IPS DF 4.7 (cell line): ENCODE measurements at regions not wholly inside any gene's neighbourhood (a gene's known extent, or its start where the extent isn't known, plus 50 kb on each side); places are given as distances from the start of the nearest gene placed in this dataset.
"Not testable (repeated sequence)": the region's sequence is repeated elsewhere in the genome, so short reads cannot be mapped to it uniquely, and the experiment has no call there.

ENCODE experiments used
- DNase-seq: peaks from one replicate; pipeline ENCODE4 v3.0.0-alpha.2; 2013; ENCODE audit warnings: low spot score; ENCODE audit errors: extremely low read depth

DNA sequence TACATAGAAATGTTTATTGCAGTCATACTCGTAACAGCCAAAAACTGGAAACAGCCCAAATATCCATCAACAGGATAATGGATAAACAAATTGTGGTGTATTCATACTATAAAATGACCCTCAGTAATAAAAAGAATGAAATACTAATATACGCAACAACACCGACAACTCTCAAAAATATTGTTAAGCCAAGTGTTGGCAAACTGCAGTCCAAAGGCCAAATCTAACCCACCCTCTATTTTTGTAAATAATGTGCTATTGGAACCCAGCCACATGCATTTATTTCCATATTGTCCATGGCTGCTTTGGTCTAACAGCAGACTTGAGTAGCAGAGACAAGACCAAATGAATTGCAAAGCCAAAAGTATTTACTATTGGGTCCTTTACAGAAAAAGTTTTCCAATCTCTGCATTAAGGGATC lies 151.0 kb downstream of the MREG start:
- DNase-seq: no peak

DNA sequence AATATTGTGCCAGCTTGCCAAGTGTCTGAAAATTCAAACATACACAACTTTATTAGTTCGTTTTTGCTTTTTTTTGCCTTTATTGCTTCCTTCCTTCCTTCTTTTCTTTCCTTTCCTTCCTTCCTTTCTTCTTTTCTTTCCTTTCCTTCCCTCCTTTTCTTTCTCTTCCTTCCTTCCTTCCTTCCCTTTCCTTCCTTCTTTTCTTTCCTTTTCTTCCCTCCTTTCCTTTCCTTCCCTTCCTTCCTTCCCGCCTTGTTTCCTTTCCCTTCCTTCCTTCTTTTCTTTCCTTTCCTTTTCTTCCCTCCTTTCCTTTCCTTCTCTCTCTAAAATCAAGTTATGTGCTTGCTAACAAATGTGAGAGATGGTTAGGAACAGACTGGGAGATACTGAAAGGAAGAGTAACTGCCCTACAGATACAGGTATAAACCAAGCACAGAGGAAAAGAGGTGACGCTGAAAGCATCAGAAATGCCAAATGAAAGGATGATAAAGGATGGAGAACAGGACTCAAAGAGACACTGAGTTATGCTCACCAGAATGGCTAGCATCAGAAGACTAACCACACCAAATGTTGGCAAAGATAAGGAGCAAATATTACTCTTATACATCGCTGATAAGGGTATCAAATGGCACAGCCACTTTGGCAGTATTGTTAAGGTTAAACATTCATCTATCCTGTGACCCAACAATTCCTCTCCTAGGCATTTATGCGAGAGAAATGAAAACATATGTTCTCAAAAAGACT lies 151.6 kb downstream of the MREG start:
- DNase-seq: no peak

DNA sequence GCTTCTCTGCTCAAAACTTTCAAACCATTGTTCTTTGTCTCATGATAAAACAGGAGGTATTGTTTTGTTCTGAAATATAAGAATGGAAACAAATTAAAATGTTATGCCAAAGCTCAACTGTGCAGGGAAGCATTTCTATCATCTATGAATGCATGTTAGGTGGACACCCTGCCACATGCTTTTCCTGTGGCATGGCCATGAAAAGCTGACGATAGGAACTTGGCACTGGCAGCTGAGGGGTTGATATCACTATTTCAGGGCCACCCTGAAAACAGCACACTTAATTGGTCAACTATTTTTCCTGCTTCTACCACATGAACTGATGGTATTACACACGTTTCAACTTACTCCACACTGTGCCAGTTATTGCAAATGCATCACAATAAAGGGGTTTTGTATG lies 157.3 kb downstream of the MREG start:
- DNase-seq: no peak

DNA sequence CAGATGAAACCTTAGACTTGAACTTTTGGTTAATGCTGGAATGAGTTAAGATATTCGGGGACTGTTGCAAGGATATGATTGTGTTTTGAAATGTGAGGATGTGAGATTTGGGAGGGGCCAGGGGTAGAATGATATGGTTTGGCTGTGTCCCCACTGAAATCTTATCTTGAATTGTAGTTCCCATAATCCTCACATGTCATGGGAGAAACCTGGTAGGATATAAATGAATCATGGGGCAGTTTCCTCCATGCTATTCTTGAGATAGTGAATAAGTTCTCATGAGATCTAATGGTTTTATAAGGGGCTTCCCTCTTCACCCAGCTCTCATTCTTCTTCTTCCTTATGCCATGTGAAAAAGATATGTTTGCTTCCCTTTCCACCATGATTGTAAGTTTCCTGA lies 158.0 kb downstream of the MREG start:
- DNase-seq: not testable (repeated sequence)

DNA sequence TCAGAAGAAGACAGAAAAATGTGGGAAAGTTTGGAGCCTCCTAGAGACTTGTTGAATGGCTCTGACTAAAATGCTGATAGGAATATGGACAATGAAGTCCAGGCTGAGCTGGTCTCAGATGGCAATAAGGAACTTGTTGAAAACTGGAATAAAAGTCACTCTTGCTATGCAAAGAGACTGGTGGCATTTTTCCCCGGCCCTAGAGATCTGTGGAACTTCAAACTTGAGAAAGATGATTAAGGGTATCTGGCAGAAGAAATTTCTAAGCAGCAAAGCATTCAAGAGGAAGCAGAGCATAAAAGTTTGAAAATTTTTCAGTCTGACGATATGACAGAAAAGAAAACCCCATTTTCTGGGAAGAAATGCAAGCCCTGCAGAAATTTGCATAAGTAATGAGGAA lies 159.3 kb downstream of the MREG start:
- no peak for DNase-seq

DNA sequence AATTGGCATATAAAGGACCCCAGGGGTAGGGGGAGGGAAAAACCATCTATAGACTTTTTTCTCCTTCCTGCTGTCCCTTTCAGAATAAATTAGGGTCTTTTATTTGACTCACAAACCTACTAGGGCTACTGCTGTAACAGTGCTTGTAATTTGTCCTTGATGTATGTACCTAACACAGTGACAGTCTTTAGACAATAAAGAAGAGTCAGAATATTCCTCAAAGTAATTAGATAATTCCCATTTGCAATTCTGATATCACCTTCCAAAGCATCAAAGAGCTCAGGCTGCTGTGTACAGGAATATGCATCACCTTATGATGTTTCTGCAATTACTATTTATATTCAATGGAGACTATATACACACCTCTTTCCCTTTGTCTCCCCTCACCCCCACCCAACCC lies 161.7 kb downstream of the MREG start:
- no peak for DNase-seq

DNA sequence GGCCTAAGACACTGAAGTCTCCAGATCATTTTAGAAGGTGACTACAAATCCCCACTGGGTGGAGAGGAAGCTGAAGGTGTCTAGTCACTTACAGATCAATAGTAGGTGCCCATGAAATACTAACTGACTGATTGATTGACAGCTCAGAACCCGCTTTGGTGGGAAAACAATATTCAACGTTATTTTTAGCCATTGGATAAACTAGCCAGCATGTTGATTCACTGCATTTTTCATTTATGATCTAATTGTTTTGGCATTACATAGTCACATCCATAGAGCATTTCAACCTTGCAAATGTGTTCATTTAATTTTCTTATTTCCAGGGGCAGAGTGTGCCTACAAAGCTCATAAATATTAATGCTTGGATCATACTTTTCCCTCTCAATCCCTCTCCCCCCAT lies 162.3 kb downstream of the MREG start:
- no peak for DNase-seq

DNA sequence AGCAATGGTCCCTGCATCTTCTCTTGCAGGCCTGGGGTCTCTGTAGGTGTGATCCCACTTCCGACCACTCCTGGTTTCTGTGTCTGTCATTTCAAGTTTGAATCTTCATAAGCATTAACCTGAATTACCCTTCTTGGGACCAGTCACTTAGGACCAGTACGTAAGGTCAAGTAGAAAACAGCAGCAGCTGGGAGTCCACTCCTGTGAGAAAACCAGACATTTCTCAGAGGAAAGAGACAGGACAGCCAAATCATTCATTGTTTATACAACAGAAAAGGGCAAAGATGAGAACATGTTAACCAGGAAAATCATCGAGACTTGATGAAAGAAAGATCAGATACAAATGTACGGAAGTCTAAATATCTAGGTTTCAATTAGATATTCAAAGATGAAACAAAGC lies 163.0 kb downstream of the MREG start:
- no peak for DNase-seq

DNA sequence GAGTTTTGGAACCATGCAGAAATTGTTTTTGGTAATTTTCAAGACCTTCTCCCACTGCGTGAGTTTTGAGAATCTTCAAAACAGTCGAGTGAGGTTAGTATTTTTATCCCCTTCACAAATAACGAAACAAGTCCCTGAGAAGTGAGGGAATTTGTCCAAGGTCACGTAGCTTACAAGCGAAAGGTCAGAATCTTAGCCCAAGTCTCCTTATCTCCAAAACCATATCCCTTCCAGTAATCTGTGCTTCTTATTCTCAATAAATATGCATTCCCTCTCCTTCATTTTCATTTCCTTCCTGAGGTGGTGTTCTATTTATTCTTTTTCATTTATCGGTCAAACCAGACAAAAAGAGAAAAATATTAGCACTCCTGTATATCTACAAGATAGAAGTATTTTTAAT lies 163.6 kb downstream of the MREG start:
- no peak for DNase-seq

DNA sequence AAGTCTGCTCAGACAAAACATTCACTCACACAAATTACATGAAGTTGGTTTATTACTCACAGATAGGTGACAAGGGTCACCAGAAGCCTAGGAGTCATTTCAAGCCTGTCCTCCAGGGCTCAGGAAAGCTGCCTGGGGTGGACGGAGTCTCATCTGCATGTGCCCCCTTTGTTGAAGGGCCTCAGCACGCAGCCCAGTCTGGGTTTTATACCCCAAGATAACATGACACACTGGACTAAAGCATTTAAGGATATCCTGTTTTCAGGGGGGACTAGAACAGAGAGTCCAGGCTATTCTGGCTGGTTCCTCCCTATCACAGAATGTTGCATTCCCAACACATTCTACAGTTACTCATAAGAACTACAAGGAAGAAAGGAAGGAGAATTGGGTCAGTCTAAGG lies 164.7 kb downstream of the MREG start:
- DNase-seq: no peak

DNA sequence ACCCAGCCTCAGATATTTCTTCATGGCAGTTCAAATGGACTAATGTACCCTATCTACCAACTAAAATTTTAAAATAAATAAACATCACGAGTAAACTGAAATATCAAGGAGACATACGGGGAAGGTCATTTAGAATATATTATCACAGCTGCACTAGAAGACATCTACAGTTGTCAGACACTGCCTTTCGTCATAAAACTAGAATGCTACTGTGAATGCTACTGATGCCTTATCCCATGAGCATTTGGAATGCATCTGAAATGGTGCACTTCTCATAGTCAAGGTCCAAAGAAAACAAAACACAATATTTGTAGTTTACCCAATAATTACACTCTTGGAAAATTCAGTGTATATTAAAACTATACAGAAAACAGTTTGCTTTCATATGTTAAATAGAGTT lies 165.2 kb downstream of the MREG start:
- no peak for DNase-seq

DNA sequence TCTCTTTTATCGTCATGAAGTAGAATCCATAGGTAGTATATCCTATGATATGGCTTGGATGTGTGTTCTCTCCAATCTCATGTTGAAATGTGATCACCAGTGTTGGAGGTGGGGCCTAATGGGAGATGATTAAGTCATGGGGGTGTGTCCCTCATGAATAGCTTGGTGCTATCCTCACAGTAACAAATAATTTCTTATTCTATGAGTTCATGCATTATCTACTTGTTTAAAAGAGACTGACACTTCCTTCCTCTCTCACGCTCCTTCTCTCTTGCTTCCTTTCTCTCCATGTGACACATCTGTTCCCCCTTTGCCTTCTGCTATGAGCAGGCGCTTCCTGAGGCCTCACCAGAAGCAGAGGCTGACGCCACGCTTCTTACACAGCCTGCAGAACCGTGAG lies 165.6 kb downstream of the MREG start:
- no peak for DNase-seq

DNA sequence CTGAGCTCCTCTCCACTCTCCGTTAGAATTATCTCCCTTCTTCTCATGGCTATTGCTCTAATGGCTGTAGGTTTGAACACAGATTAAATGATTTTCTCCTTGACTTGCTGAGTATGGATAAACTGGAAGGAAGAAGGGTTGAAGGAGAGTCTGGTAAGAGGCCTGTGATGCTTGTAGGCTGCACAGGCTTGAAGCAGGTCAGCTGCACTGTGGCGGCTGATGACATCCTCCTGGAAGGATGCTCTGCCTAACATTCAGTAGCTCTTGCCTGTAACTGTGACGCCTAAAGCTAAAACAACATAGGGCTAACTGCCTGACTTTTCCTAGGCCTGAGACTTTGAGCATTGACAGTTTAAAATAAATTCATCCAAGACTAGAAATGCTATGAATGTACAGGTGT lies 166.3 kb downstream of the MREG start:
- DNase-seq: no peak

DNA sequence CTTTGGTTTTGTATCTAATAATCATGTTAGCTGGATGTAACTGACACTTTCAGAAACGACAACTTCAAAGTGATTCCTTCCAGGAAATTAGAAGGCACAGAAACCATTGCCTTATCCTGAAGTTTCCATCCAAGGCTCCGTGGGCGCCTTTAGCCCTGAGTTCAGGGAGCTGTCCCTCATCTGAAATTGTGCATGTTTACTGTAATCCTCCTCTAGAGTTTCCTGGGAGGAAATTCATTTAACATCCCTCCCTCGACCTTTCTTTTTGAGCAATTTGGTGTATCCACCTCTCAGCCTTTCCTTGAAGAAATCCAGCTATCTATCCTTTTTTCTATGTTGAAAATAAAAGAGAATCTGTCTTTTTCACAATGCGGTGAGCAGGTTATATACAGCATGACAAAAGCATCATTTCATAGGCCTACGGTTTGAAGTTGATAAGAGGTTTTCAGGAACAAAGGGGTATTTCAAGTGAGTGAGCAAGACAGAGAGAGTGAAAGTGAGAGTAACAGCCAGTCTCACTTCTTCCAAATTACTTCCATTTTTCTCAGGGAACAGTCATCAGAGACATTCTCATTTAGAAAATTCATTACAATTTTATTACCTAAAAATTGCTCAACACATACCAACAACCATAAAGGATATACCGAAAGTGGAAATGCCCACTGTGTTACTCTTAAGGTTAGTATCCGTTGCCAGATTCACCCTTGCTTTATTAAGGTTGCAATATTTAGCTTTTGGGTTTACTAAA lies 167.3 kb downstream of the MREG start:
- no peak for DNase-seq

DNA sequence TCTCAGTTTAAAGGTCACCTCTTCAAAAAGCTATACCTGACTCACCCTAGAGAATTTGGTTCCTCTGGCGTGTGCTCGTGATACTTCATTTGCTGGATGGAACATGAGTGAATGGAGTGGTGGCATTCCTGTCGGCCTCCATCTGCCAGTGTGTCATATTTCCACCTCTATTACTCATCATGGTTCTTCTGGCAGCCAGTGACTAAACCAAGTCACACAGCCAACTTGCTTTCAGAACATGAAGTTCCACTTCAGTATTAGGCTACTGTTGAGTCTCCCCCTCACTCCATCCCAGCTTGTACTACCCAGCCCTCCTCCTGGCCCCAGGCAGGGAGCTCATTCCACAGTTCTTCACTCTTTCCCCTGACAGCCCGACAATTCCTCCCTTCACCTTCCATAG lies 169.8 kb downstream of the MREG start:
- DNase-seq: no peak

DNA sequence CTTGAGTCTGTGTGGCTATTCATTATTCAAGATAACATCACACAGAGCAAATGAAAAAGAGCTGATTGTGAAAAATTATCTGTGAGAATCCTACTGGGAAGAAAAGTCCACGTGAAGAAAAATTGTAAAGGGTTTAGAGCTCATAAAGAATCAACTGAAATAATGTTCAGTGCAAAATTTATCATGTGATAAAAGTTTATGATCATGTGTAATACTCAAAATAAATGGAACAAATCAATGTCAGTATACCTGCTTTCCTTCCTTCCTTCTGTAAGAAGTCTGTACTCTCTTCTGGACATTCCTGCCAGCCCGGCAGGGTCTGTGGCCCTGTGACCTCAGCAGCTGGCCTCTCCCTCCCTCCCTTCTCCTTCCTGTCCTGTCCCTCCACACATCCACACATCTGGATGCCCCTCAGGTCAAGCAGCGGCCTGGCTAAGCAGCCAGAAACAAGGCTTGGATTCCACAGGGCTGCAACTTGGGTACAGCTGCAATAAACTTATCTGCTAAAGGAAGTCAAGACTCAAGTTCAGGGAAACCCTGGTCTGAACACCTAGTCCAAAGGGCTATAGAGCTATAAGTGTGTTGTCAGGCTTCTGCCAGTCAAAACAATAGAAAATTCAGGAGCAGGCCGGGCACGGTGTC lies 172.1 kb downstream of the MREG start:
- no peak for DNase-seq

DNA sequence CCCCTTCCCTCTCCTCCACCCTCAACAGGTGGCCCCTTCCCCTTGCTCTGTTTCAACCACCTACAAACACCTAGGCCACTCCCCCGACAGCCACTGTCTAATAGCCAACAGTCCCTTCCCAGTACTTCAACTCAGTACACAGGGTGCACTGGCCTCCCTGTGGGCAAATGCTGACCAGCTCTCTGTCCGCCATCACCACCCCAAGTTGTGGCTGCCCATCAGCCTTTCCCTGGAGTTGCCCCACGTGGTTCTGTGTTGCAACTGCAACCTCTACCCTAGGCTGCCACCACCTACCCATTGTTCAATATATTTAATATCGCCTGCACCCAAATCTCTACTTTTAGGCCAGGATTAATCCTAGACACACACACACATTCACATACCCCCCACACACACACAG lies 173.5 kb downstream of the MREG start:
- DNase-seq: no peak

DNA sequence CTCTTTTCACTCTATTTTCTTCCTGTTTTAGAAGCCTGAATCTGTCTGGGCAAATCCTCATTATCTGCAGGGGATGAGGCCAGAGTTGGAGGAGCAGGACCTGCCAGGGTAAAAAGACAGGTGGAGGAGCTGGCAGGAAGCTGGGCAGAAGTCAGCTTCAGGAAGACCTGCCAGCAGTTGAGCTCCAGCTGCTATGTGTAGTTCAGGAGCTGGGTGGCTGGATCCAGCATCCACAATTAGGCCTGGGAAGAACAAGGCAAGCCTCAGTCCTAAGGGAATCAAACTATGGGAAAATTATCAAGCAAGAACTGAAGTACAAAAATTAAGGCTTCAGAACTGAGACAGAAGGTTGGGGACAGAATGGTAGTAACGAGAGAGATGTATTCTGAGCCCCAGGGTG lies 174.0 kb downstream of the MREG start:
- no peak for DNase-seq

DNA sequence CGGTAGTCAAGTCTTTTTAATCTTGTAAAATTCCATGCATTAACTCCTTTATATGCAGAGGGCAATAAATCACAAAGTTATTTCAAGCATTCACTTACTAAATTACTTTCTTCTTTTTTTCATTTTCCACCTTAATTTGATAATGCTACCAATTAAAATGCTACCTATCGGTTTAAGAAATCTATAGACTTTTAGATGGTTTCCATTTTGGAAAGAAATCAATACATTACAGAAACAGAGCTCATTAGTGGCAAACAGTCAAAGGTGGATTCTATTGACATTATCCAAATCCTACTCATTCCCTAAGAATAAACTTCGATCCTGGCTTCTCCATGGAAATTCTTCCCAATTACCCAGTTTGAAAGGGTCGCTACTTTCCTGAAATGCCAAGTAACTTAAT lies 176.5 kb downstream of the MREG start:
- DNase-seq: no peak

DNA sequence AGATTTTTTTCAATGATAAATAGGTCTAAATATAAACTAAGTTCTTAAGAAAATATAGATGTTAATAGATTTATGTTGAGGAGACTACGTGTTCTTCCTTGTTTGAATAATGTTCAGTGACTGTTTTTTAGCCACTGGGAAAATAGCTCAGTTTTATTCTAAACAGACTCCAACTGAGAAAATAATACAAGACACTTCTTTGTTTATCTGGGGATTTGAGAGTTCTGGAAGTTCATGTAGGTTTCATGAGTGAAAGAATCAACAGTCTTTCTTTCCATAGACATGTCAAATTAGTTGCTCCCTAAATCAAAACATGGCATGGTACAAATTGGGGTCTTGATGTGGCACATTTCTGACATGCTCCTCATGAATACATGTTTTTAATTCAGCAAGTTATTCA lies 177.7 kb downstream of the MREG start:
- DNase-seq: no peak

DNA sequence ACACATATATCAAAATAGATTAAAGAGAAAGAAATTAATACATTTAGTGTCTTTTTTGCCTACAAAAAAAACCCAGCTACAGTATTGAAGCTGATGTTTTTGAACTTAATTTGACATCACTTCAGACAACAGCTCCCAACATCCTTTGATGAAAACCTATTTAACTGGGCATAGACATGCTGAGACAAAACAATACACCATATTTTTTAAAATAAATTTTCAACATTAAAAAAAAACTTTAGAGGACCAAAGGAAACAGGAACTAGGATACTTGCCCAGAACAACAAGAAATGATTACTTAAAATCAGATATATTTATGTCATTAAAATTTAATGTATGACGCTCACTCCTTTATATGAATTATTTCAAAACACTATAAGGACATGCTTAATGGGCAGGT lies 178.1 kb downstream of the MREG start:
- DNase-seq: no peak

DNA sequence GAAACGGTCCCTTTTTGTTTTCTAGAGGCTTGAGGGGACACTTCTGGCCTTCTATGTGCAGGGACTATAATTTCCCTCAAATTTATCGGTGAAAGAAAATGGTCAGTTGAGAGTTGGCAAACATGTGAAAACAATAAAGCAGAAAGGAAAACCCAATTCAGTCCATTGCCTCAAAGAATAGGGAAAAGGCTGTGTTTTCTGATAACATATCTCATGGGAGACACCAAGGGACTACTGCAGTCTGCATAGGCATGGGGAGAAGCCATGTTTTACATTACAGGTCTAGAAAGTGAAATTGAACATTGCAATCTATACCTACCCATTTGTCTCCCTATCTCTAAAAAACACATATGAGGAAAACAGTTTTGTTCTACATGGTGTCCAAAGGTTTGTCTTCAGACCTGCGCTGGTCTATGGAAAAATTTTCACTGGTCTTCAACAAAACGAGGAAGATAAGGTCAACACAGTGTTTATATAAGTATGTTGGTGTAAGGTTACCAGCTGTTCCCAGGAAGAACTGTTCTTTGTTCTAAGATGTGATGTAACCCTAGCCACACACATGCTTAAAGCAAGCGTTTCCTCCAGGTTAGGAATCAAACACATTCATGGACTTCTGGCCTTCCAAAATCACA lies 179.7 kb downstream of the MREG start:
- no peak for DNase-seq
